Tibial nerve (tissue), 4 donors: ENCODE measurements at regions not wholly inside any gene's neighbourhood (a gene's known extent, or its start where the extent isn't known, plus 50 kb on each side); places are given as distances from the start of the nearest gene placed in this dataset.

Experiments used
- CTCF ChIP-seq, 5 experiments: fragments of 200-600 bp in 3 of 5; fragments of 450-650 bp in 2 of 5; sonication (generic) in 3 of 5; IDR thresholded peaks; one replicate each; pipeline ENCODE4 v1.5.1; 2016 to 2019; ENCODE audit warnings: antibody characterized with exemption in 5 of 5, mild to moderate bottlenecking in 3 of 5, moderate library complexity in 2 of 5
- EP300 ChIP-seq, 2 donors: sonication (generic); formaldehyde crosslinking; IDR thresholded peaks; one replicate each; pipeline ENCODE4 v1.6.1; 2017; ENCODE audit warnings: antibody characterized with exemption in 2 of 2, mild to moderate bottlenecking in 1 of 2
- POLR2A ChIP-seq, 2 donors: fragments of 450-650 bp; IDR thresholded peaks; one replicate each; pipeline ENCODE4 v1.6.1; 2017; ENCODE audit warnings: antibody characterized with exemption in 2 of 2, mild to moderate bottlenecking in 2 of 2, moderate library complexity in 2 of 2

GRCh38 chr4:66223068-66223703 is 552.9 kb upstream of the EPHA5 start:
- TF ChIP-seq POLR2A (IDR thresholded peaks at IDR 0.05) (no peak), CTCF (IDR thresholded peaks at IDR 0.05) (no peak), EP300 (IDR thresholded peaks at IDR 0.05) (no peak)
